B cell (primary cell): ENCODE measurements at regions not wholly inside any gene's neighbourhood (a gene's known extent, or its start where the extent isn't known, plus 50 kb on each side); places are given as distances from the start of the nearest gene placed in this dataset.

Experiments used
- CTCF ChIP-seq: fragments of 200-600 bp; IDR thresholded peaks from one replicate; pipeline ENCODE4 v1.8.0; 2022; ENCODE audit warnings: antibody characterized with exemption, mild to moderate bottlenecking
- EZH2 ChIP-seq: IDR thresholded peaks from 2 replicates; pipeline ENCODE4 v1.6.1; 2012; ENCODE audit warnings: borderline replicate concordance, low read depth, mild to moderate bottlenecking, moderate library complexity, low read length; ENCODE audit not compliant: insufficient read depth, poor library complexity, severe bottlenecking

GRCh38 chr4:95742179-95742578 is 97.7 kb upstream of the PDHA2 start:
- no peak for TF ChIP-seq CTCF
- no peak for TF ChIP-seq EZH2
